IMR-90 (cell line): ENCODE measurements at regions not wholly inside any gene's neighbourhood (a gene's known extent, or its start where the extent isn't known, plus 50 kb on each side); places are given as distances from the start of the nearest gene placed in this dataset.

Source experiments
- ATAC-seq: fragments of 200-7000 bp; cut with Tn5 transposase; 2 replicates; pipeline ENCODE4 v1.9.1; 2020; ENCODE audit warnings: low read depth, mild to moderate bottlenecking, moderate library complexity
- BruUV-seq: library from RNA; stranded (reverse); fragments of 400-500 nt; replicated peaks from 2 replicates; lab custom pipeline; 2021; lab: Mats Ljungman, UMichigan
- CTCF ChIA-PET: fragments of 300-600 bp; formaldehyde crosslinking; extraction: SDS; loops from one replicate; lab custom pipeline; 2021; ENCODE audit warnings: antibody characterized with exemption; lab: Yijun Ruan, JAX
- POLR2A ChIA-PET: fragments of 300-600 bp; sonication (Branson Sonifier 250); formaldehyde crosslinking; loops from one replicate; lab custom pipeline; 2022; ENCODE audit warnings: antibody characterized with exemption; ENCODE audit not compliant: unreplicated experiment; lab: Charles Lee
- DNase-seq: peaks from one replicate; pipeline ENCODE4 v3.0.0; 2013
- H2AFZ ChIP-seq: replicated peaks from 2 replicates; pipeline ENCODE3; 2013; ENCODE audit warnings: low read length, mild to moderate bottlenecking; ENCODE audit not compliant: poor library complexity
- H2AK5ac ChIP-seq: 2 replicates; pipeline ENCODE4 v1.6.1; 2013; ENCODE audit warnings: low read depth, low read length, inconsistent platforms
- H2AK9ac ChIP-seq: replicated peaks from 2 replicates; pipeline ENCODE3; 2013; ENCODE audit warnings: mild to moderate bottlenecking, low read depth, low read length, moderate library complexity; ENCODE audit not compliant: poor library complexity
- H2BK120ac ChIP-seq: 2 replicates; pipeline ENCODE4 v1.6.1; 2013; ENCODE audit warnings: low read depth, low read length, inconsistent platforms
- H2BK15ac ChIP-seq: 3 replicates; pipeline ENCODE4 v1.6.1; 2013; ENCODE audit warnings: low read depth, low read length, inconsistent platforms
- H2BK20ac ChIP-seq: 2 replicates; pipeline ENCODE4 v1.6.1; 2013; ENCODE audit warnings: low read depth, mild to moderate bottlenecking, inconsistent platforms, low read length, moderate library complexity
- H2BK5ac ChIP-seq: 2 replicates; pipeline ENCODE4 v1.6.1; 2013; ENCODE audit warnings: mild to moderate bottlenecking, low read depth, low read length, inconsistent platforms; ENCODE audit not compliant: poor library complexity, severe bottlenecking
- H3K14ac ChIP-seq: replicated peaks from 2 replicates; pipeline ENCODE4 v1.6.1; 2013; ENCODE audit warnings: low read depth, low read length, inconsistent platforms
- H3K18ac ChIP-seq: 2 replicates; pipeline ENCODE4 v1.6.1; 2013; ENCODE audit warnings: low read depth, low read length, control low read depth
- H3K23ac ChIP-seq: 2 replicates; pipeline ENCODE4 v1.6.1; 2013; ENCODE audit warnings: low read depth, low read length, inconsistent platforms
- H3K27ac ChIP-seq: 2 replicates; pipeline ENCODE4 v1.5.1; 2013; ENCODE audit warnings: mild to moderate bottlenecking, control low read depth, low read length; ENCODE audit not compliant: insufficient read depth
- H3K27me3 ChIP-seq: 2 replicates; pipeline ENCODE4 v1.6.1; 2013; ENCODE audit warnings: low read length; ENCODE audit not compliant: control insufficient read depth, insufficient read depth
- H3K36me3 ChIP-seq: 2 replicates; pipeline ENCODE4 v1.6.1; 2013; ENCODE audit warnings: low read length, mixed read lengths; ENCODE audit not compliant: control insufficient read depth, insufficient read depth
- H3K4ac ChIP-seq: 2 replicates; pipeline ENCODE4 v1.6.1; 2013; ENCODE audit warnings: low read depth, low read length, inconsistent platforms
- H3K4me1 ChIP-seq: 2 replicates; pipeline ENCODE4 v1.6.1; 2013; ENCODE audit warnings: low read length, mixed read lengths; ENCODE audit not compliant: control insufficient read depth, insufficient read depth
- H3K4me2 ChIP-seq: 2 replicates; pipeline ENCODE4 v1.6.1; 2013; ENCODE audit warnings: low read depth, mild to moderate bottlenecking, control low read depth, low read length, moderate library complexity
- H3K4me3 ChIP-seq: 2 replicates; pipeline ENCODE4 v1.5.1; 2013; ENCODE audit warnings: low read depth, mild to moderate bottlenecking, control low read depth, low read length, moderate library complexity; ENCODE audit not compliant: insufficient read depth
- H3K56ac ChIP-seq: 2 replicates; pipeline ENCODE4 v1.6.1; 2013; ENCODE audit warnings: low read length, inconsistent platforms; ENCODE audit not compliant: insufficient read depth; ENCODE audit errors: extremely low read depth
- H3K79me1 ChIP-seq, 2 experiments: 2 replicates each; pipeline ENCODE4 v1.6.1; 2013; ENCODE audit warnings: low read length in 2 of 2, inconsistent platforms in 1 of 2, low read depth in 1 of 2
- H3K9ac ChIP-seq: 2 replicates; pipeline ENCODE4 v1.6.1; 2013; ENCODE audit warnings: low read depth, low read length, control low read depth
- H3K9me1 ChIP-seq: 2 replicates; pipeline ENCODE4 v1.6.1; 2013; ENCODE audit warnings: low read length, inconsistent platforms; ENCODE audit not compliant: insufficient read depth
- H3K9me3 ChIP-seq: 2 replicates; pipeline ENCODE4 v1.6.1; 2013; ENCODE audit warnings: low read length; ENCODE audit not compliant: control insufficient read depth, insufficient read depth
- H4K20me1 ChIP-seq: 2 replicates; pipeline ENCODE4 v1.6.1; 2013; ENCODE audit warnings: low read length, inconsistent platforms; ENCODE audit not compliant: insufficient read depth
- H4K5ac ChIP-seq: 2 replicates; pipeline ENCODE4 v1.6.1; 2013; ENCODE audit warnings: mild to moderate bottlenecking, low read depth, low read length, control low read depth
- H4K8ac ChIP-seq, 2 experiments: 2 replicates each; pipeline ENCODE4 v1.6.1; 2013; ENCODE audit warnings: low read depth in 2 of 2, low read length in 2 of 2, control low read depth in 1 of 2, inconsistent platforms in 1 of 2
- H4K91ac ChIP-seq: 2 replicates; pipeline ENCODE4 v1.6.1; 2013; ENCODE audit warnings: low read depth, low read length, inconsistent platforms; ENCODE audit not compliant: insufficient read depth
- BHLHE40 ChIP-seq: fragments of 150-350 bp; IDR thresholded peaks from 2 replicates; pipeline ENCODE4 v1.6.1; 2016; ENCODE audit warnings: mild to moderate bottlenecking, low read depth, low read length
- CEBPB ChIP-seq: IDR thresholded peaks from 2 replicates; pipeline ENCODE4 v1.6.1; 2012; ENCODE audit warnings: low read depth, low read length, improper control_type of control experiment
- MAFK ChIP-seq: IDR thresholded peaks from 2 replicates; pipeline ENCODE4 v1.6.1; 2012; ENCODE audit warnings: low read depth, low read length, improper control_type of control experiment
- NFE2L2 ChIP-seq: fragments of 150-350 bp; IDR thresholded peaks from 2 replicates; pipeline ENCODE4 v1.6.1; 2016; ENCODE audit warnings: low read depth, mild to moderate bottlenecking, low read length
- POLR2A ChIP-seq: IDR thresholded peaks from 2 replicates; pipeline ENCODE4 v1.6.1; 2012; ENCODE audit warnings: mild to moderate bottlenecking, low read depth, low read length
- RAD21 ChIP-seq: IDR thresholded peaks from 2 replicates; pipeline ENCODE4 v1.6.1; 2012; ENCODE audit warnings: low read length, improper control_type of control experiment
- SMC3 ChIP-seq: fragments of 150-350 bp; IDR thresholded peaks from 2 replicates; pipeline ENCODE4 v1.6.1; 2016; ENCODE audit warnings: low read depth, mild to moderate bottlenecking, antibody characterized with exemption, low read length, moderate library complexity
- WGBS, 2 experiments: methylation state at CpG; one replicate each; pipeline versions ENCODE4 v1.1.5 to v1.1.7; 2013; ENCODE audit warnings: missing lambda C conversion rate in 2 of 2; ENCODE audit not compliant: insufficient read length in 1 of 2; ENCODE audit errors: extremely low coverage in 2 of 2; 5-methylcytosine and 5-hydroxymethylcytosine counted together
- dilution Hi-C: fragments of 300-500 bp; cut with HindIII; formaldehyde crosslinking; loops from one replicate; pipeline ENCODE4 v1.14.3; 2018; ENCODE audit warnings: low sequenced_read_pairs; ENCODE audit not compliant: unreplicated experiment
- in situ Hi-C: fragments of 300-500 bp; cut with MboI; formaldehyde crosslinking; loops from 3 replicates; pipeline ENCODE4 v1.14.3; 2019; ENCODE audit warnings: low sequenced_read_pairs, inconsistent platforms, mixed read lengths
- intact Hi-C: fragments of 100-400 bp; cut with micrococcal nuclease; formaldehyde crosslinking; loops from 2 replicates; pipeline ENCODE4 v1.10.0; 2022
- TF ChIP-seq, protein P1 (sequence below): conservative IDR thresholded peaks from 2 replicates; pipeline ENCODE4 v1.5.1; 2012; ENCODE audit warnings: mild to moderate bottlenecking, low read depth, low read length, improper control_type of control experiment
- TF ChIP-seq, protein P2 (sequence below): fragments of 150-350 bp; IDR thresholded peaks from 2 replicates; pipeline ENCODE4 v1.6.1; 2017; ENCODE audit warnings: mild to moderate bottlenecking, antibody characterized with exemption, low read length, low read depth
- TF ChIP-seq, protein P3 (sequence below): fragments of 150-350 bp; IDR thresholded peaks from 2 replicates; pipeline ENCODE4 v1.6.1; 2016; ENCODE audit warnings: low read depth, mild to moderate bottlenecking, low read length, moderate library complexity, borderline replicate concordance

DNA sequence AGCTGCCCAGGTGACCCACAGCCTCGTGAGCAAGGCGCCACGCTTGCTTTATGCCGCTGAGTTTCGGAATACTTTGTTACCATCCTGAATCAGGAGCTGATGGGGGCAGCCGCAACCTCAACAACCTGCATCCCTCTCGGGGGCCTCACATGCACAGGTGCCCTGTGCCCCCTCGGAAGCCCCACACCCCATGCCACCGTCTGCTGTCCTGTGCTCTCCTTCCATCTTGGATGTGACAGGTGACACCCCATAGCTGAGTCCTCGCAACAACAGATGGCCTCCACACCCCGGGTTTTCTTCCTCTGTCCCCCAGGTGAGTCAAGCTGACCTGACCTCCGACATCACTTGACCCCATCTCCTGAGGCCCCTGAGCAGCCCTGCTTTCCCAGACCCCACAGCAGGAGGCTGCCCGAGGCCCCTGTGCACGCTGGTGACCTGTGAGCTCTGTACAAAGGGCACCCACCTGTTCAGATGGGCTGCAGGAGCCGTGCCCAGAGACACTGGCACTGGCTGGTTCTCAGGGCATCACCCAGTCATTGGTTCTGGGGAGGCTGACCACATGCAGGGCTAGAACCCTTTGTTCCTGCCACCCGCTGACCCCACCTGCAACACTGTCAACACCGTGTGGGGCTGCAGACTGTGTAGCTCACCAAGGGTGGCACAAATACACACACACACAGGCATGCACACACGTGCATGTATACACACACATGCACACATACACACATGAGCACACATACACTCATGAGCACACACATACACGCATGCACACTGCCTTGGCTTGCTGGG is 57.7 kb downstream of the RMI2 start:
- Histone ChIP-seq H3K4me1 (no peaks in the 10 kb centered on the region), H2AK5ac (no peak overlapping the region), H2AFZ (no peak overlapping the region), H3K9me1 (no peaks in the 10 kb centered on the region), H3K36me3 (no peaks in the 10 kb centered on the region), H3K18ac (no peak overlapping the region), H2BK15ac (no peak overlapping the region), H3K27ac (no peak overlapping the region), H3K79me1 (no peaks in the 10 kb centered on the region), H2BK120ac (no peak overlapping the region), H4K5ac (no peak overlapping the region), H4K8ac (no peak overlapping the region), H3K4ac (no peak overlapping the region), H3K9me3 (no peaks in the 10 kb centered on the region), H3K14ac (no peak overlapping the region), H2BK5ac (no peak overlapping the region), H3K27me3 (peaks cover 4% of the 10 kb centered on the region; the same call in 1 of the 2 replicates), H2AK9ac (no peak overlapping the region), H3K4me2 (no peak overlapping the region), H4K91ac (no peak overlapping the region), H3K56ac (no peak overlapping the region), H3K9ac (no peak overlapping the region), H4K20me1 (no peaks in the 10 kb centered on the region), H3K4me3 (no peak overlapping the region), H3K23ac (no peak overlapping the region), H2BK20ac (no peak overlapping the region)
- in situ Hi-C loops (loop anchor here (10.0 kb wide), 1 partner anchor 412 kb away; no protein-coding TSS in a partner anchor), intact Hi-C loops (no loop called here), dilution Hi-C loops (no loop called here)
- DNase-seq, result no peak
- TF ChIP-seq RAD21 (no peak), MAFK (no peak), POLR2A (no peak), CEBPB (no peak), SMC3 (no peak), NFE2L2 (no peak), BHLHE40 (no peak)
- TF ChIP-seq, protein P1, sequence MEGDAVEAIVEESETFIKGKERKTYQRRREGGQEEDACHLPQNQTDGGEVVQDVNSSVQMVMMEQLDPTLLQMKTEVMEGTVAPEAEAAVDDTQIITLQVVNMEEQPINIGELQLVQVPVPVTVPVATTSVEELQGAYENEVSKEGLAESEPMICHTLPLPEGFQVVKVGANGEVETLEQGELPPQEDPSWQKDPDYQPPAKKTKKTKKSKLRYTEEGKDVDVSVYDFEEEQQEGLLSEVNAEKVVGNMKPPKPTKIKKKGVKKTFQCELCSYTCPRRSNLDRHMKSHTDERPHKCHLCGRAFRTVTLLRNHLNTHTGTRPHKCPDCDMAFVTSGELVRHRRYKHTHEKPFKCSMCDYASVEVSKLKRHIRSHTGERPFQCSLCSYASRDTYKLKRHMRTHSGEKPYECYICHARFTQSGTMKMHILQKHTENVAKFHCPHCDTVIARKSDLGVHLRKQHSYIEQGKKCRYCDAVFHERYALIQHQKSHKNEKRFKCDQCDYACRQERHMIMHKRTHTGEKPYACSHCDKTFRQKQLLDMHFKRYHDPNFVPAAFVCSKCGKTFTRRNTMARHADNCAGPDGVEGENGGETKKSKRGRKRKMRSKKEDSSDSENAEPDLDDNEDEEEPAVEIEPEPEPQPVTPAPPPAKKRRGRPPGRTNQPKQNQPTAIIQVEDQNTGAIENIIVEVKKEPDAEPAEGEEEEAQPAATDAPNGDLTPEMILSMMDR, result no peak
- TF ChIP-seq, protein P2, sequence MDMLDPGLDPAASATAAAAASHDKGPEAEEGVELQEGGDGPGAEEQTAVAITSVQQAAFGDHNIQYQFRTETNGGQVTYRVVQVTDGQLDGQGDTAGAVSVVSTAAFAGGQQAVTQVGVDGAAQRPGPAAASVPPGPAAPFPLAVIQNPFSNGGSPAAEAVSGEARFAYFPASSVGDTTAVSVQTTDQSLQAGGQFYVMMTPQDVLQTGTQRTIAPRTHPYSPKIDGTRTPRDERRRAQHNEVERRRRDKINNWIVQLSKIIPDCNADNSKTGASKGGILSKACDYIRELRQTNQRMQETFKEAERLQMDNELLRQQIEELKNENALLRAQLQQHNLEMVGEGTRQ, result no peak
- TF ChIP-seq, protein P3, sequence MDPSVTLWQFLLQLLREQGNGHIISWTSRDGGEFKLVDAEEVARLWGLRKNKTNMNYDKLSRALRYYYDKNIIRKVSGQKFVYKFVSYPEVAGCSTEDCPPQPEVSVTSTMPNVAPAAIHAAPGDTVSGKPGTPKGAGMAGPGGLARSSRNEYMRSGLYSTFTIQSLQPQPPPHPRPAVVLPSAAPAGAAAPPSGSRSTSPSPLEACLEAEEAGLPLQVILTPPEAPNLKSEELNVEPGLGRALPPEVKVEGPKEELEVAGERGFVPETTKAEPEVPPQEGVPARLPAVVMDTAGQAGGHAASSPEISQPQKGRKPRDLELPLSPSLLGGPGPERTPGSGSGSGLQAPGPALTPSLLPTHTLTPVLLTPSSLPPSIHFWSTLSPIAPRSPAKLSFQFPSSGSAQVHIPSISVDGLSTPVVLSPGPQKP, result no peak
- ChIA-PET CTCF (no interaction called here), POLR2A (no interaction called here)
- no TSS peak for BruUV-seq
- ATAC-seq, result no peak
- 78% methylated on average over 14 of the region's 19 CpGs; no CpG with 5 or more reads in 1 of the 2 experiments for WGBS, 2 experiments
